BJ (cell line): ENCODE measurements at regions not wholly inside any gene's neighbourhood (a gene's known extent, or its start where the extent isn't known, plus 50 kb on each side); places are given as distances from the start of the nearest gene placed in this dataset.

Experiments used
- CTCF ChIA-PET: fragments of 350-600 bp; formaldehyde crosslinking; extraction: SDS; loops from one replicate; lab custom pipeline; 2021; ENCODE audit warnings: antibody characterized with exemption, inconsistent platforms; lab: Yijun Ruan, JAX
- POLR2A ChIA-PET: fragments of 300-600 bp; sonication (Branson Sonifier 250); formaldehyde crosslinking; extraction: SDS; loops from one replicate; lab custom pipeline; 2021; ENCODE audit warnings: antibody characterized with exemption; lab: Charles Lee
- DNase-seq: peaks from one replicate; pipeline ENCODE4 v3.0.0-alpha.2; 2011; ENCODE audit warnings: low read depth
- H3K27me3 ChIP-seq: 2 replicates; pipeline ENCODE4 v1.6.0; 2011; ENCODE audit warnings: low read length; ENCODE audit not compliant: control insufficient read depth, insufficient read depth
- H3K36me3 ChIP-seq: 2 replicates; pipeline ENCODE4 v1.5.1; 2011; ENCODE audit warnings: low read length; ENCODE audit not compliant: control insufficient read depth, insufficient read depth
- H3K4me3 ChIP-seq: 2 replicates; pipeline ENCODE4 v1.5.1; 2011; ENCODE audit warnings: low read depth, mild to moderate bottlenecking, control low read depth, low read length
- CTCF ChIP-seq: IDR thresholded peaks from 2 replicates; pipeline ENCODE4 v1.5.1; 2011; ENCODE audit warnings: low read depth, mild to moderate bottlenecking, control low read depth, inconsistent platforms, low read length, moderate library complexity; ENCODE audit not compliant: insufficient read depth

- Histone ChIP-seq H3K36me3 (no peaks in the 10 kb centered on the region), H3K4me3 (no peak overlapping the region), H3K27me3 (no peaks in the 10 kb centered on the region)
- POLR2A ChIA-PET = no interaction called here
- DNase-seq = no peak
- TF ChIP-seq CTCF = no peak
- CTCF ChIA-PET = no interaction called here
Measured at GRCh38 chr5:12845549-12846159, 941.4 kb upstream of the CTNND2 start.

- Histone ChIP-seq H3K36me3 (no peaks in the 10 kb centered on the region), H3K27me3 (no peaks in the 10 kb centered on the region), H3K4me3 (no peak overlapping the region)
- no peak for TF ChIP-seq CTCF
- CTCF ChIA-PET = no interaction called here
- DNase-seq = no peak
- POLR2A ChIA-PET = no interaction called here
Measured at GRCh38 chr5:12840972-12841371, 936.7 kb upstream of the CTNND2 start.

GRCh38 chr5:12837592-12837991, 933.3 kb upstream of the CTNND2 start:
- H3K4me3 ChIP-seq = no peak overlapping the region
- no peaks in the 10 kb centered on the region for H3K27me3 ChIP-seq
- TF ChIP-seq CTCF = no peak
- no peak for DNase-seq
- ChIA-PET POLR2A (no interaction called here), CTCF (interaction anchor here (0.6 kb wide), 1 partner anchor 155 kb away, joined by 3 read pairs; no protein-coding TSS in a partner anchor)
- H3K36me3 ChIP-seq = no peaks in the 10 kb centered on the region

GRCh38 chr5:12825163-12825562, 920.9 kb upstream of the CTNND2 start:
- POLR2A ChIA-PET = no interaction called here
- H3K36me3 ChIP-seq = no peaks in the 10 kb centered on the region
- no peak for DNase-seq
- H3K4me3 ChIP-seq = no peak overlapping the region
- H3K27me3 ChIP-seq = no peaks in the 10 kb centered on the region
- TF ChIP-seq CTCF = no peak
- CTCF ChIA-PET = interaction anchor here (0.6 to 1.1 kb wide), 2 partner anchors 10 to 370 kb away, joined by 3 read pairs; no protein-coding TSS in a partner anchor

- CTCF ChIA-PET = no interaction called here
- POLR2A ChIA-PET = no interaction called here
- H3K27me3 ChIP-seq = no peaks in the 10 kb centered on the region
- no peak for DNase-seq
- H3K4me3 ChIP-seq = no peak overlapping the region
- no peak for TF ChIP-seq CTCF
- no peaks in the 10 kb centered on the region for H3K36me3 ChIP-seq
Measured at GRCh38 chr5:12805165-12805698, 901.0 kb upstream of the CTNND2 start.
